OCI-LY3 (cell line): ENCODE measurements at regions not wholly inside any gene's neighbourhood (a gene's known extent, or its start where the extent isn't known, plus 50 kb on each side); places are given as distances from the start of the nearest gene placed in this dataset.

Experiments
- EZH2phosphoT487 ChIP-seq: fragments of 200-600 bp; shearing (Covaris generic); IDR thresholded peaks from 2 replicates; pipeline ENCODE4 v1.6.1; 2018; ENCODE audit warnings: antibody characterized with exemption, mixed run types, low read depth
- TF ChIP-seq, protein P1 (sequence below): fragments of 200-600, 300-600 bp; sonication (generic); IDR thresholded peaks from 2 replicates; pipeline ENCODE4 v1.5.1; 2014; ENCODE audit warnings: antibody characterized with exemption, low read length, low read depth

- TF ChIP-seq, protein P1, sequence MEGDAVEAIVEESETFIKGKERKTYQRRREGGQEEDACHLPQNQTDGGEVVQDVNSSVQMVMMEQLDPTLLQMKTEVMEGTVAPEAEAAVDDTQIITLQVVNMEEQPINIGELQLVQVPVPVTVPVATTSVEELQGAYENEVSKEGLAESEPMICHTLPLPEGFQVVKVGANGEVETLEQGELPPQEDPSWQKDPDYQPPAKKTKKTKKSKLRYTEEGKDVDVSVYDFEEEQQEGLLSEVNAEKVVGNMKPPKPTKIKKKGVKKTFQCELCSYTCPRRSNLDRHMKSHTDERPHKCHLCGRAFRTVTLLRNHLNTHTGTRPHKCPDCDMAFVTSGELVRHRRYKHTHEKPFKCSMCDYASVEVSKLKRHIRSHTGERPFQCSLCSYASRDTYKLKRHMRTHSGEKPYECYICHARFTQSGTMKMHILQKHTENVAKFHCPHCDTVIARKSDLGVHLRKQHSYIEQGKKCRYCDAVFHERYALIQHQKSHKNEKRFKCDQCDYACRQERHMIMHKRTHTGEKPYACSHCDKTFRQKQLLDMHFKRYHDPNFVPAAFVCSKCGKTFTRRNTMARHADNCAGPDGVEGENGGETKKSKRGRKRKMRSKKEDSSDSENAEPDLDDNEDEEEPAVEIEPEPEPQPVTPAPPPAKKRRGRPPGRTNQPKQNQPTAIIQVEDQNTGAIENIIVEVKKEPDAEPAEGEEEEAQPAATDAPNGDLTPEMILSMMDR, result no peak
- no peak for TF ChIP-seq EZH2phosphoT487
Observed at GRCh38 chr13:74479124-74479523, 344.9 kb upstream of the KLF12 start.
